ENCODE measurements at regions not wholly inside any gene's neighbourhood (a gene's known extent, or its start where the extent isn't known, plus 50 kb on each side); places are given as distances from the start of the nearest gene placed in this dataset.

- no peaks in the 10 kb centered on the region for H3K9me3 ChIP-seq (ENCODE audit: control insufficient read depth, insufficient read depth, low read depth, low read length)
- intact Hi-C loops (cut with micrococcal nuclease; ENCODE audit: unreplicated experiment) (no loop called here), in situ Hi-C loops (cut with HindIII; ENCODE audit: low pct_unique_long_range_greater_than_20kb, low sequenced_read_pairs) (no loop called here)
- no peak overlapping the region for H3K4me3 ChIP-seq (ENCODE audit: low read depth in 2 of 2, low read length in 2 of 2)
- POLR2A ChIA-PET, result no interaction called here
- no peaks in the 10 kb centered on the region for H3K4me1 ChIP-seq (ENCODE audit: control insufficient read depth, insufficient read depth, low read length)
- ATAC-seq (no peak), DNase-seq (ENCODE audit: low read depth, low spot score) (no peak)
- TF ChIP-seq TCF7L2 (IDR thresholded peaks at IDR 0.05; ENCODE audit: low read depth, low read length) (no peak), REST (IDR thresholded peaks at IDR 0.05; ENCODE audit: insufficient read depth in 1 of 2, low read depth in 2 of 2, low read length in 1 of 2) (no peak), SIN3A (IDR thresholded peaks at IDR 0.05; ENCODE audit: borderline replicate concordance, insufficient read depth, low read depth, low read length) (no peak), POLR2AphosphoS5 (IDR thresholded peaks at IDR 0.05; ENCODE audit: low read depth, low read length) (no peak)
- TF ChIP-seq, protein P1, sequence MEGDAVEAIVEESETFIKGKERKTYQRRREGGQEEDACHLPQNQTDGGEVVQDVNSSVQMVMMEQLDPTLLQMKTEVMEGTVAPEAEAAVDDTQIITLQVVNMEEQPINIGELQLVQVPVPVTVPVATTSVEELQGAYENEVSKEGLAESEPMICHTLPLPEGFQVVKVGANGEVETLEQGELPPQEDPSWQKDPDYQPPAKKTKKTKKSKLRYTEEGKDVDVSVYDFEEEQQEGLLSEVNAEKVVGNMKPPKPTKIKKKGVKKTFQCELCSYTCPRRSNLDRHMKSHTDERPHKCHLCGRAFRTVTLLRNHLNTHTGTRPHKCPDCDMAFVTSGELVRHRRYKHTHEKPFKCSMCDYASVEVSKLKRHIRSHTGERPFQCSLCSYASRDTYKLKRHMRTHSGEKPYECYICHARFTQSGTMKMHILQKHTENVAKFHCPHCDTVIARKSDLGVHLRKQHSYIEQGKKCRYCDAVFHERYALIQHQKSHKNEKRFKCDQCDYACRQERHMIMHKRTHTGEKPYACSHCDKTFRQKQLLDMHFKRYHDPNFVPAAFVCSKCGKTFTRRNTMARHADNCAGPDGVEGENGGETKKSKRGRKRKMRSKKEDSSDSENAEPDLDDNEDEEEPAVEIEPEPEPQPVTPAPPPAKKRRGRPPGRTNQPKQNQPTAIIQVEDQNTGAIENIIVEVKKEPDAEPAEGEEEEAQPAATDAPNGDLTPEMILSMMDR (IDR thresholded peaks at IDR 0.05), result no peak
- no TSS peak for BruUV-seq (replicated peaks)
- H3K27me3 ChIP-seq (ENCODE audit: control insufficient read depth, insufficient read depth, low read length), result no peaks in the 10 kb centered on the region
- CTCF ChIA-PET, result no interaction called here
- H3K27ac ChIP-seq (ENCODE audit: low read length), result no peak overlapping the region
- no peaks in the 10 kb centered on the region for H3K36me3 ChIP-seq (ENCODE audit: control insufficient read depth, insufficient read depth, low read length)
These were observed 961.7 kb downstream of the RPA4 start for GRCh38 chrX:97845451-97845850.

GRCh38 chrX:97846228-97846627, 962.5 kb downstream of the RPA4 start:
- in situ Hi-C loops (cut with HindIII; ENCODE audit: low pct_unique_long_range_greater_than_20kb, low sequenced_read_pairs) (no loop called here), intact Hi-C loops (cut with micrococcal nuclease; ENCODE audit: unreplicated experiment) (no loop called here)
- TF ChIP-seq REST (IDR thresholded peaks at IDR 0.05; ENCODE audit: insufficient read depth in 1 of 2, low read depth in 2 of 2, low read length in 1 of 2), result no peak
- TF ChIP-seq SIN3A (IDR thresholded peaks at IDR 0.05; ENCODE audit: borderline replicate concordance, insufficient read depth, low read depth, low read length), result no peak
- no peak for TF ChIP-seq POLR2AphosphoS5 (IDR thresholded peaks at IDR 0.05; ENCODE audit: low read depth, low read length)
- TF ChIP-seq, protein P1 (IDR thresholded peaks at IDR 0.05), result no peak
- no peak for TF ChIP-seq TCF7L2 (IDR thresholded peaks at IDR 0.05; ENCODE audit: low read depth, low read length)
- no TSS peak for BruUV-seq (replicated peaks)
- Histone ChIP-seq H3K27me3 (ENCODE audit: control insufficient read depth, insufficient read depth, low read length) (no peaks in the 10 kb centered on the region), H3K36me3 (ENCODE audit: control insufficient read depth, insufficient read depth, low read length) (no peaks in the 10 kb centered on the region), H3K4me1 (ENCODE audit: control insufficient read depth, insufficient read depth, low read length) (no peaks in the 10 kb centered on the region), H3K9me3 (ENCODE audit: control insufficient read depth, insufficient read depth, low read depth, low read length) (no peaks in the 10 kb centered on the region), H3K4me3 (ENCODE audit: low read depth in 2 of 2, low read length in 2 of 2) (no peak overlapping the region), H3K27ac (ENCODE audit: low read length) (no peak overlapping the region)
- POLR2A ChIA-PET, result no interaction called here
- ATAC-seq (no peak), DNase-seq (ENCODE audit: low read depth, low spot score) (no peak)
- CTCF ChIA-PET, result no interaction called here
